ENCODE measurements at regions not wholly inside any gene's neighbourhood (a gene's known extent, or its start where the extent isn't known, plus 50 kb on each side); places are given as distances from the start of the nearest gene placed in this dataset.

DNA sequence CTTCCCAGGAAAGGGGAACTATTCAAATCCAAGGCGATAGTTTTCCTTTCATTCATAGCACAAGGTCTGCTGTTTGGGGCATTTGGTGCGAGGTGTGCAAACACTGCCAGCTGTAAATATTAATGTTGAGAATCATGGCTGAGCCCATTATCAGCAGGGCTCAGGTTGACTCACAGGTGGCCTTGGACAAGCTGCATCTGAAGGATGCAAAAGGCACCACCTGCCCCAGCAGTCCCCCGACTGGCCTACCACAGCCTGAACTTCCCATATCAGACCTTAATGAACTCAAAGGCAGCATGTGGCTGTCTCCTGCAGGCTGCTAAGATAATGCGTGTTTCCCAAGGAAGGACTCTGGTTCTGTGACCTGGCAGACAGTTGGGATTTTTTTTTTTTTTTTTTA is 93.3 kb upstream of the MAP1LC3B2 start:
- Mint-ChIP-seq H3K9me3 (no peaks in the 10 kb centered on the region), H3K4me3 (no peak overlapping the region), H3K36me3 (ENCODE audit: low read depth) (no peaks in the 10 kb centered on the region), H3K27me3 (no peaks in the 10 kb centered on the region), H3K4me1 (ENCODE audit: low read depth) (no peaks in the 10 kb centered on the region), H3K27ac (no peak overlapping the region)
- DNase-seq (no peak), ATAC-seq (no peak)
- CTCF ChIA-PET, result no interaction called here
- intact Hi-C loops (cut with micrococcal nuclease), result no loop called here
- POLR2A ChIA-PET, result no interaction called here
- TF ChIP-seq, protein P1, sequence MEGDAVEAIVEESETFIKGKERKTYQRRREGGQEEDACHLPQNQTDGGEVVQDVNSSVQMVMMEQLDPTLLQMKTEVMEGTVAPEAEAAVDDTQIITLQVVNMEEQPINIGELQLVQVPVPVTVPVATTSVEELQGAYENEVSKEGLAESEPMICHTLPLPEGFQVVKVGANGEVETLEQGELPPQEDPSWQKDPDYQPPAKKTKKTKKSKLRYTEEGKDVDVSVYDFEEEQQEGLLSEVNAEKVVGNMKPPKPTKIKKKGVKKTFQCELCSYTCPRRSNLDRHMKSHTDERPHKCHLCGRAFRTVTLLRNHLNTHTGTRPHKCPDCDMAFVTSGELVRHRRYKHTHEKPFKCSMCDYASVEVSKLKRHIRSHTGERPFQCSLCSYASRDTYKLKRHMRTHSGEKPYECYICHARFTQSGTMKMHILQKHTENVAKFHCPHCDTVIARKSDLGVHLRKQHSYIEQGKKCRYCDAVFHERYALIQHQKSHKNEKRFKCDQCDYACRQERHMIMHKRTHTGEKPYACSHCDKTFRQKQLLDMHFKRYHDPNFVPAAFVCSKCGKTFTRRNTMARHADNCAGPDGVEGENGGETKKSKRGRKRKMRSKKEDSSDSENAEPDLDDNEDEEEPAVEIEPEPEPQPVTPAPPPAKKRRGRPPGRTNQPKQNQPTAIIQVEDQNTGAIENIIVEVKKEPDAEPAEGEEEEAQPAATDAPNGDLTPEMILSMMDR (IDR thresholded peaks at IDR 0.05), result no peak

DNA sequence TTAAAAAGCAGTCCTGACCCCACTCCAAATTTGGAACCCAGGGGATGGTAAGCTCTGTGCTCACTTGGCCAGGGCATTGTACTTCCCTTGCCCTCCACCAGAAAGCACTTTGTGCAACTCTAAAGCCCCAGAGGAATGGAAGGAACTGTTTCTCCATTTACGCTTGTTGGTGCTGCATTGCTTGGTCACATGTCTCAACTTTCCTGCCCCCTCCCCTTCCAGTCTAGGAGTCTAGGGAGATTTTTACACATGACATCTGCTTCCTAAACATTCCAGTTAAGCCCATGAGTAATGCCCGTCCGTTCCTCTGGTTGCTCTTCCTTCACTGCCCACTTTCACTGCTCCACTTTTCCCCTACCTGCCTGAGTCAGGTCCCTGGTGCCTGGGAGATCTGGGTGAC is 92.6 kb upstream of the MAP1LC3B2 start:
- CTCF ChIA-PET, result no interaction called here
- DNase-seq, result no peak
- TF ChIP-seq, protein P1 (IDR thresholded peaks at IDR 0.05), result no peak
- no peak for ATAC-seq
- no peaks in the 10 kb centered on the region for H3K27me3 Mint-ChIP-seq
- H3K4me3 Mint-ChIP-seq, result no peak overlapping the region
- no peaks in the 10 kb centered on the region for H3K36me3 Mint-ChIP-seq (ENCODE audit: low read depth)
- intact Hi-C loops (cut with micrococcal nuclease), result no loop called here
- POLR2A ChIA-PET, result no interaction called here
- no peaks in the 10 kb centered on the region for H3K9me3 Mint-ChIP-seq
- H3K27ac Mint-ChIP-seq, result no peak overlapping the region
- H3K4me1 Mint-ChIP-seq (ENCODE audit: low read depth), result no peaks in the 10 kb centered on the region

DNA sequence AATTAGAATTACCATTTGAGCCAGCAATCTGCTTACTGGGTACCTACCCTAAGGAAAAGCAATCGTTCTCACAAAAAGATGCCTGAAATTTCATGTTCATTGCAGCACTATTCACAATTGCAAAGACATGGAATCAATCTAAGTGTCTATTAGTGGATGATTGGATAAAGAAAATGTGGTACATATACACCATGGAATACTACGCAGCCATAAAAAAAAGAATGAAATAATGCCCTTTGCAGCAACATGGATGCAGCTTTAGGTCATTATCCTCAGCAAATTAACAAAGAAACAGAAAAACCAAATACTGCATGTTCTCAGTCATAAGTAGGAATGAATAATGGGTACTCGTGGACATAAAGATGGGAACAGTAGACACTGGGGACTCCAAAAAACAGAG is 89.8 kb upstream of the MAP1LC3B2 start:
- ChIA-PET CTCF (no interaction called here), POLR2A (no interaction called here)
- ATAC-seq, result no peak
- Mint-ChIP-seq H3K4me3 (no peak overlapping the region), H3K9me3 (peaks cover 5% of the 10 kb centered on the region), H3K36me3 (ENCODE audit: low read depth) (no peaks in the 10 kb centered on the region), H3K27ac (no peak overlapping the region), H3K4me1 (ENCODE audit: low read depth) (no peaks in the 10 kb centered on the region), H3K27me3 (no peaks in the 10 kb centered on the region)
- intact Hi-C loops (cut with micrococcal nuclease), result no loop called here
- TF ChIP-seq, protein P1 (IDR thresholded peaks at IDR 0.05), result no peak
- no peak for DNase-seq

DNA sequence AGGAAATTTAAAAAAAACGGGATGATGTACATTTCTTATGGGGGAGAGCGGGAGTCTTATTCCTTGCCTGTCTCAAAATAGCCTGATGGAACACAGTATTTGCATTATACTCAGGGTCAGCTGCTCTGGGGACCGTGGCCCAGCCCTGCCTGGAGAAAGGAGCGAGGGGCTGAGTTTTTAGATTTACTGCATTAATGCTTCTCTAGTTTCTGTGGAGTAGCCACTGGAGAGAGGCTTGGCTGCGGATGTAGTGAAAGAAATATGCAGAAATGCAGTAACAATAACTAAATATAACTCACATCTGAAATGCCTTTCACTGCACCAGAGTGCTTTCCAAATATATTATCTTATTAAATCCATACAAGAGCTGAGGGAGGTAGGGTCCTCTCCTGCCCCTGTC is 87.6 kb upstream of the MAP1LC3B2 start:
- ChIA-PET CTCF (no interaction called here), POLR2A (no interaction called here)
- Mint-ChIP-seq H3K27me3 (no peaks in the 10 kb centered on the region), H3K36me3 (ENCODE audit: low read depth) (no peaks in the 10 kb centered on the region), H3K9me3 (peaks cover 17% of the 10 kb centered on the region), H3K4me1 (ENCODE audit: low read depth) (no peaks in the 10 kb centered on the region), H3K27ac (no peak overlapping the region), H3K4me3 (no peak overlapping the region)
- intact Hi-C loops (cut with micrococcal nuclease), result no loop called here
- ATAC-seq, result no peak
- DNase-seq, result no peak
- TF ChIP-seq, protein P1 (IDR thresholded peaks at IDR 0.05), result no peak

DNA sequence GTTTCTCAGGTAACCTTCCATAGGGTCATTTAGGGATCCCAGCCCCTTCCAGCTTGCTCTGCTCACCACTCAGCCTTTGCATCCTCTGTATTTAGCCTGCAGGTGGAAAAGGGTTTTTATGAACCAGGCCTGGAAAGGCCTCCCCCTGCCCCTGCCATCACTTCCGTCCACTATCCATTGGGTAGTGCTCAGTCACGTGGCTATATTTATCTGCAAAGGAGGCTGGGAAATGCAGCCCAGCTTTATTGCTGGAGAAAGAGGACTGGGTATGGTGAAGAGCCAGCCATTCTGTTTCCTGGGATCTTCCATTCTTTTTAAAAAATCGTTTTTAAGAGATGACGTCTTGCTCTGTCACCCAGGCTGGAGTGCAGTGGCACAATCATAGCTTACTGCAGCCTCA is 87.0 kb upstream of the MAP1LC3B2 start:
- TF ChIP-seq, protein P1 (IDR thresholded peaks at IDR 0.05), result no peak
- ATAC-seq, result no peak
- intact Hi-C loops (cut with micrococcal nuclease), result no loop called here
- no peak overlapping the region for H3K4me3 Mint-ChIP-seq
- H3K9me3 Mint-ChIP-seq, result peaks cover 19% of the 10 kb centered on the region
- H3K27ac Mint-ChIP-seq, result no peak overlapping the region
- no peak for DNase-seq
- ChIA-PET CTCF (no interaction called here), POLR2A (no interaction called here)
- no peaks in the 10 kb centered on the region for H3K4me1 Mint-ChIP-seq (ENCODE audit: low read depth)
- H3K27me3 Mint-ChIP-seq, result no peaks in the 10 kb centered on the region
- no peaks in the 10 kb centered on the region for H3K36me3 Mint-ChIP-seq (ENCODE audit: low read depth)
